HG02610 (cell line): ENCODE measurements at regions not wholly inside any gene's neighbourhood (a gene's known extent, or its start where the extent isn't known, plus 50 kb on each side); places are given as distances from the start of the nearest gene placed in this dataset.

Experiments
- ATAC-seq: cut with Tn5 transposase; IDR thresholded peaks from one replicate; pipeline ENCODE4 v1.9.1; 2021; ENCODE audit warnings: mild to moderate bottlenecking, moderate library complexity; ENCODE audit not compliant: unreplicated experiment

GRCh38 chr3:168608926-168609325 is 513.2 kb upstream of the GOLIM4 start:
- ATAC-seq, result no peak

DNA sequence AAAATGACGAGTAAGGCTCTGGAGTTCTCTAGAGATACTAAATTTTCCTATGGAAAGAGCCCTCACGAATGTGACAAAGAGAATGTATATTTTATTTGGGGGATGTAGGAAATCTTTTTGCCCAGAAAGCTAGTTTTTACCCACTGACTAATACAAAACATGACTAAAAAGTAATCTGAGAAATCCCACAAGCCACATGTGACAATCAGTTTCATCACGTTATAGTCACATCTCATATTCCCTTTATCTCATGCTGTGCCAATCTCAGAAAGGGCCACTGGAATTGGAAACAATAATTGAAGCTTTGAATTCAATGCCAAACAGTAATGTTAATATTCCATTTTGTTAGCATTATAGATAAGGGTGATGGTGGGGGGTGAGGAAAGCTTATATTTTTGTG is 509.0 kb upstream of the GOLIM4 start:
- ATAC-seq, result no peak

DNA sequence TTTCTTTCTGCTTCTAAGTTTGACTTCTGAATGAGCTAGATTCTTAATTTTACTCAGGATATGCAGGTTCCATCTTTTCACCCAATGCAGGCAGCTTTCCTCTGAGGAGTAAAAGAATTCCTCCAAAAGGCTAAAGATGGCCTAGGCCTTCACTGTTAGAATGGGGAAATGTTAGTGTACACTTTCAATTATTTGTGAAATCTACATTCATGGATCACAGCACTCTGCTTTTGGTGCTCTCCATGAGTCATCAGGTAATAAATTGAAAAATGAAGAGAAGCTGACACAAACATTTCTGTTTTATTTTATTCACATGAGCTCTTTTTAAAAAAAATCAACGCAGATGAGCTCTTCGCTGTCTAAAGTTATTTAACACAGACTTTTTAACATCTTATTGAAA is 502.5 kb upstream of the GOLIM4 start:
- ATAC-seq, result no peak

- ATAC-seq, result no peak
Measured at GRCh38 chr3:168596175-168596823, 500.6 kb upstream of the GOLIM4 start.

- no peak for ATAC-seq
Measured at GRCh38 chr3:168591587-168591986, 495.9 kb upstream of the GOLIM4 start.

GRCh38 chr3:168589376-168589775 is 493.7 kb upstream of the GOLIM4 start:
- no peak for ATAC-seq

DNA sequence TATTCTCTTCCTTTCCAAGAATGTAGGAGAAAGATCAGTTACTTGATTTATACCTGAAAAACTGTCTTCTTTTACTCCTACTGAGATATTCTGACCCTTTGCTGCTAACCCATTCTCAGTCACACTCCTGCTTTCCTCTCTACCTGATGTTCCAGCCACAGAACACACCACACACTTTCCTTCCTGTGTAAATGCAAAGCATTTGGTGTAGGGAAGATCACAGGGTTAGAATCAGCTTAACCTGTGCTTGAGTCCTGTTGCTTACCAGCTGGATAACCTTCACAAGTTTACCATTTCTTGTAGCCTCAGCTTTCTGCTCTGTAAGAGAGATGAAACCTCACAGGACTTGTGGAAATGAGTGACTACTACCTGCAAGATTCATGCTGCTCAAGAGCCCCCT is 489.8 kb upstream of the GOLIM4 start:
- no peak for ATAC-seq

DNA sequence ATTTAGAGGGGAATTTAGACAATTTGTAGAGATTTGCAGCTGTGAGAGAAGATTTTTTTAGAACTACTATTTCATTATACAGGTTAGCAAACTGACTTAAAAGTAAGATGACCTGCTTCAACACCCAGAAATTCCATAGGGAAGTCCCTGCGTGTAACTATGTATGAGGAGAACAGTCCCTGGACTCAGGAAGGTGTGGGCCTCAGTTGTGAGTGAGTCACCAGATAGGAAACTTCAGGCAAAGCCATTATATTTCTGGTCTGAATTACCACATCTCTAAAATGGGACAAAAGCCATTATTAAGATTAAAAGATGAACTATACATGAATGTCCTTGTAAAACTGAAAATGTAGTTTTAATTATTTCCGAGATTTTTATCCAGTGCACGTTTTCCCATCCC is 488.3 kb upstream of the GOLIM4 start:
- no peak for ATAC-seq

- no peak for ATAC-seq
Measured at GRCh38 chr3:168582503-168582902, 486.8 kb upstream of the GOLIM4 start.

- ATAC-seq, result peak; percentile 62
Measured at GRCh38 chr3:168581771-168582225, 486.1 kb upstream of the GOLIM4 start.

DNA sequence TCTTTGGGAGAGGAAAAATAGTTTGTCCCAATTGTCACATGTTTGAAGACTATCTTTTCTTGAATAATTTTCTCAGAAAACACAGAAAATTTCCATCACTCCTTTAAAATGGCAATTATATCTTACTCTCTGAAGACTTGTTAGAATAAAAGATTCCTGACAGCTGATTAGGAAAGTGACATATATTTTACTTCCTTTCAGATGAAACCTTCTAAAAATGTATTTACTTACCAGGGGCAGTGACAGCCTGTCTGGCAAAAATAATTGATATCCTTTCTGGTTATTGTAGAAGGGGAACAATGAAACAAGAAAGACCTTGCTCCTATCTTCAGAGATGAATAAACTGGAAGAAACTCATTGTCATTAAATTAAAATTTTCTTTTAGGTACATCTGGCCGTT is 483.3 kb upstream of the GOLIM4 start:
- no peak for ATAC-seq

- no peak for ATAC-seq
Measured at GRCh38 chr3:168575750-168576149, 480.0 kb upstream of the GOLIM4 start.

GRCh38 chr3:168574455-168575158 is 478.9 kb upstream of the GOLIM4 start:
- no peak for ATAC-seq

- no peak for ATAC-seq
Measured at GRCh38 chr3:168570404-168571155, 474.9 kb upstream of the GOLIM4 start.

GRCh38 chr3:168558728-168559411 is 463.1 kb upstream of the GOLIM4 start:
- no peak for ATAC-seq

DNA sequence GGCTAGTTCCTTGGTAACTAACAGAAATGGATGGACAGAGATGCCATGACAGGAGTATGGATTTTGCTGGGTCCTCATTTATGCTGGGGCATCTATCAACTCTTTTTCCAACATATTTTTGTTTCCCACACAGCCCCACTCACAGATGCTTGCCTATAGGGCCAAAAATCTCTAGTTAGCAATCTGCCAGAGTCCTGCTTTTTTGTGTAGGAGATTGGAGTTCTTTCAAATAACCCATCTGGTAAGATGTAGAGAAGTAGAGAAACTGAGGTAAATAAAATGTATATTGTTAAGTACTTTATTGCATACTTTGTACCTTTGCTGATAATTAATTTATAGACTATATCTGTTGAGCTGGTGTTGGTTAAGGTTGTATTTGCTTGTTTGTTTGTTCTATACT is 456.5 kb upstream of the GOLIM4 start:
- ATAC-seq, result no peak

- ATAC-seq, result no peak
Measured at GRCh38 chr3:168548719-168549118, 453.0 kb upstream of the GOLIM4 start.

DNA sequence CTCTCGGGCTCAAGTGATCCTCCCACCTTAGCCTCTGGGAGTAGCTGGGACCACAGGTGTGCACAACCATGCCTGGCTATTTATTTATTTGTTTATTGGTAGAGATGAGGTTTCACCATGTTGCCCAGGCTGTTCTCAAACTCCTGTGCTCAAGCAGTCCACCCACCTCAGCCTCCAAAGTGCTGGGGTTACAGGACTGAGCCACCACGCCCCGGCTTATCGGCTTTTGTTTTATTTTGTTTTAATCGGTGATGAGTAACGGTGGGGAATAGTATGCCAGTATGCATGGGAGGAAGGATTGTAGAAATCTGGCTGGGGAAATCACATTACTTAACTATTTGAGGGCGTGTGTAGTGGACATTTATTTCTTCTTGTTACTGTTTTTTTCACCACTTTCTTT is 451.0 kb upstream of the GOLIM4 start:
- ATAC-seq, result no peak

DNA sequence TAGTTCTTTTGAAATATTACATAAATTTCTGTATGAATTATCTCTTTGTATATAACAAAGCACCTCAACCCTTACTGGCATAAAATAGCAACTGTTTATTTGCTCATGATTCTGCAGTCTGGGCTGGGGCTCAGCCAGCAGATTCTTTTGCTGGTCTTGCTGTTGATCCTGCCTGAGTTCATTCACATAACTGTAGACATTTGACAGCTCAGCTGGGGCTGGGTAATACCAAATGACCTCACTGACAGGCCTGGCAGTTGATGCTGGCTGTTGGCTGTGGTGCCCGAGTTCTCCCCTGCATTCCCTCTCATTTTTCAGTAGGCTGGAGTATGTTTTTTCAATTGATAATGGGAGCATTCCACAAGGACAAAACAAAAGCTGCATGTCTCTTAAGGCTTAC is 449.9 kb upstream of the GOLIM4 start:
- ATAC-seq, result no peak

- ATAC-seq, result no peak
Measured at GRCh38 chr3:168544097-168544957, 448.6 kb upstream of the GOLIM4 start.
